HG02981 (cell line): ENCODE measurements at regions not wholly inside any gene's neighbourhood (a gene's known extent, or its start where the extent isn't known, plus 50 kb on each side); places are given as distances from the start of the nearest gene placed in this dataset.
"Not testable (repeated sequence)": the region's sequence is repeated elsewhere in the genome, so short reads cannot be mapped to it uniquely, and the experiment has no call there.

Experiments
- ATAC-seq: cut with Tn5 transposase; IDR thresholded peaks from one replicate; pipeline ENCODE4 v1.9.1; 2021; ENCODE audit warnings: mild to moderate bottlenecking, moderate library complexity; ENCODE audit not compliant: unreplicated experiment

DNA sequence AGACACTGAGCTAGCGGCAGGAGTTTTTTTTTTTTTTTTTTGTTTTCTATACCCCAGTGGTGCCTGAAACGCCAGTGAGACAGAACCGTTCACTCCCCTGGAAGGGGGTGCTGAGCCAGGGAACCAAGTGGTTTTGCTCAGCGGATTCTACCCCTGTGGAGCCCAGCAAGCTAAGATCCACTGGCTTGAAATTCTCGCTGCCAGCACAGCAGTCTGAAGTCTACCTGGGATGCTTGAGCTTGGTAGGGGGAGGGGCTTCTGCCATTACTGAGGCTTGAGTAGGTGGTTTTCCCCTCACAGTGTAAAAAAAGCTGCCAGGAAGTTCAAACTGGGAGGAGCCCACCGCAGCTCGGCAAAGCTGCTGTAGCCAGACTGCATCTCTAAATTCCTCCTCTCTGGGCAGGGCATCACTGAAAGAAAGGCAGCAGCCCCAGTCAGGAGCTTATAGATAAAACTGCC lies 173.0 kb downstream of the DMAC1 start:
- ATAC-seq, result not testable (repeated sequence)

GRCh38 chr9:7622481-7622880 lies 177.1 kb downstream of the DMAC1 start:
- no peak for ATAC-seq

- no peak for ATAC-seq
These were observed 184.2 kb downstream of the DMAC1 start for GRCh38 chr9:7615344-7615743.

DNA sequence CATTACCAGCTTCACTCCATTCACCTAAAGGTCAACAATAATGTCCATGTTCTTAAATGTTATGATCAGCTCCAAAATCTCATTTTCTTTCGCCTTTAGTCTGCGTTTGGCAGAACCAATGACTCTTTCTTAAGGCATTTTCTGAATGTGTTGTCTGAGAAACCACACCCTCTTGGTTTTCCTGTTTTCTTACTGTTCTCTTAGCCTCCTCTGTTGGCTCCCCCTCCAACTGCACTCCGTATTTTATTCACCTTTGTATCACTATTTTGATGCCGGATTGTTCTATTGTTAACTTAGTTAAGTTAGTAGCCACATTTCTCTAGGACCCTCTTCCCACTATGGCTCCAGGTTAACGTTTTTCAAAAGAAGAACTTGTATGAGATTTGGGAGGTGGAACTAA lies 185.6 kb downstream of the DMAC1 start:
- ATAC-seq, result no peak

- no peak for ATAC-seq
These were observed 191.3 kb downstream of the DMAC1 start for GRCh38 chr9:7608261-7608660.

GRCh38 chr9:7607421-7607820 lies 192.2 kb downstream of the DMAC1 start:
- ATAC-seq, result no peak

DNA sequence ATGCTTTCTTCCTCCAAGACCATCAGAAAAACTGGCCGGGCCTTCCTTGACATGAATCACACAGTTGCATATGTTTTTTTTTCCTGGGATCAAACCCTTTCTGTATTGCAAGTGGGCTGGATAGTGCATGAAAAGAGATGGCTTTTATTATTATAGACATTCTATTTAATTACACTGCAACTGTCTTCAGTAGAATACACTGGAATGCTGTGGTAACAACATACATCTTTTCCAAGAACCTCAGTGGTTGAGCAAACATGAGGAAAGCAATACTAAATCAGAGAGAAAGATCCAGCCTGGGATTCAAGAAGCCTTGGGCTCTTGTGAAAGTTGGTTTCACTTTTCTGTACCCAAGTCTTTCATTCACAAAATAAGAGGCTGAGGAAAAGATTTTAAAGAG lies 193.0 kb downstream of the DMAC1 start:
- ATAC-seq, result no peak

DNA sequence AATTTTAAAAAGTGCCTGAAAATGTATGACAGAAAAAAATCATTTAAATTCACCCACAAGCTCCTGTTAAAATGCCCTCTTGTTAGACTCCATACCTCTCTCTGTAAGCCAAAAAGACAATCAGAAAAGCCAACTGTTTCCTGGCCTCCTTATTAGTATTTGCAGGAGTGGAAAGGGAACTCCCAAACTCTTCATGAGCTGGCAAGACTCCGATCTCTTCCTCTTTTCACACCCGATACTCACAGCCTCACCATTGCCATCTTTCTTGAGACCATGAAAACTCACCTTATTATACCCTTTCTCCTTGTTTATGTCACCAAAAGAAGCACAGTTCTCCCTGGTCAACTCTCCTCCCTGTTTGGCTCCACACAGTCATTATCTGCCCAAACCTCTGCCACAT lies 197.8 kb downstream of the DMAC1 start:
- ATAC-seq, result no peak

DNA sequence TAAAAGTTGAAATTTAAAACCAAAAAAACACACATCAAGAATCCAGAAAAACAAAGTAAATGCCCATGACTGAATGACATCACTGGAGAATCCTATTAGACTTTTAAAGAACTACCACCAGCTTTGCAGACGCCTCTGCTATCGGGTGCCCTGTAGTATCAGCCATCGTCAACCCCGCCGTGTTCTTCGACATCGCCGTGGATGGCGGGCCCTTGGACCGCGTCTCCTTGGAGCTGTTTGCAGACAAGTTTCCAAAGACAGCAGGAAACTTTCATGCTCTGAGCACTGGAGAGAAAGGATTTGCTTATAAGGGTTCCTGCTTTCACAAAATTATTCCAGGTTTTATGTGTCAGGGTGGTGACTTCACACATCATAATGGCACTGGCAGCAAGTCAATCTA lies 201.9 kb downstream of the DMAC1 start:
- ATAC-seq, result no peak

- no peak for ATAC-seq
These were observed 207.0 kb downstream of the DMAC1 start for GRCh38 chr9:7592321-7593316.

DNA sequence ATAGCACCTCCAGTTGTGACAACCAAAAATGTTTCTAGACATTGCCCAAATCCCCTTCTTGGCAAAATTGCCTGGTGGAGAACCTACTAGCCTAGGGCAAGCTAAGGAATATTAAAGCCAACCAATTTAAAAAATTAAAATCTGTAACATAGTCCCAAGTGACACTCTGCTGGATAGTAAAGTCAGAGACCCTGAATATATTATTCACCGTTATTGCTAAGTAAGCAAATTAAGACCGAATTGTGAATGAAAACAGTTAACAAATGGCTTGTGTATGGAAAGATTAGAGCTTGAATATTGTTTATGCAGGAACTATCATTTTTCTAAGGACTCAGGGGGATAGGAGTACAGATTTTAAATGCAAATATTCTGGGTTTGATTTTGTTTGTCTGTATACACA lies 208.1 kb downstream of the DMAC1 start:
- ATAC-seq, result no peak

GRCh38 chr9:7580568-7580967 lies 219.0 kb downstream of the DMAC1 start:
- ATAC-seq, result no peak

DNA sequence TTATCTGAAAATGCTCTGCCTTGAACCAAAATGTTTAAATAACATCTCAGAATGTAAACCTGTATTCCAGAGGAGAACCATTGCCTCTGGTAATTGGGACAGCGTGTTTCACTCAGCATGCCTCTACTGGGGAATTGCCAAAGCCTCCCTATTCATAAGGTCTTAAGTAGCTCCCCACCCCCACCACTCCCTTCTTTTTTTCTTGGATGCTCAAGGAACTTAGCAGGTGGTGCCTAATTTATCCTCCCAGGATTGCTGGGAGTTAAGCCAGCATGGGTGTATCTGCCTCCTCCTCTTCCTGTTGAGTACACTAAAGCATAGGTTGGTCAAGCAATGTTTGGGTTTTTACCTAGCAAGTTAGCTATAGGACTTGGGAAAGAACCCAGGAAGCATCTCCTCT lies 220.2 kb downstream of the DMAC1 start:
- ATAC-seq, result no peak

- ATAC-seq, result no peak
These were observed 220.6 kb downstream of the DMAC1 start for GRCh38 chr9:7578951-7579350.

GRCh38 chr9:7570107-7570720 lies 229.4 kb downstream of the DMAC1 start:
- peak; percentile 94 for ATAC-seq

- no peak for ATAC-seq
These were observed 231.9 kb downstream of the DMAC1 start for GRCh38 chr9:7567687-7568086.

DNA sequence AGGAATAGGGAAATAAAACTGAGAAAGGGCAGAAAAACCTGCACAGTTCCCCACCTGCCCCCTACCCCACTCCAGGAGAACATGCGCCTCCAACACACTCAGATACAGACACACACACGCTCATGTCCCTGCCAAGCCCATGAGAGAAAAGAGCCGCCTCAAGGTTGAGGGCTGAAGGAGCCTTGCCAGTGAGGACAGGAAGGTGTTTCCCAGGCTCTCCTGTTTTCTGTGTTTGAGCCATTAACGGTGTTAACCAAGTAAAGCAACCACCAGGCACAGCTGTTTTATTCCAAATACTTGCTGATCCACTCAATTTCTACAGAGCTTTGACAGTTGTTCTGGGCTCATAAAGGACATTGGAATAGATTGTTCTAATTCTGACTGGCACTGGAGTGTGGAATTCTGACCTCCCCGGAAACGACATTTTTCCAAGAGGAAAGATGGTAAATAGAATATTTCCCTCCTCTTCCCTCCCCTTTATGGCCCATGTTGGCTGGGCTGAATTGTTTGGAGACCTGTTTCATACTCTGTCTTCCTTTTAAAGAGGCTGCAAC lies 238.0 kb downstream of the DMAC1 start:
- ATAC-seq, result no peak

DNA sequence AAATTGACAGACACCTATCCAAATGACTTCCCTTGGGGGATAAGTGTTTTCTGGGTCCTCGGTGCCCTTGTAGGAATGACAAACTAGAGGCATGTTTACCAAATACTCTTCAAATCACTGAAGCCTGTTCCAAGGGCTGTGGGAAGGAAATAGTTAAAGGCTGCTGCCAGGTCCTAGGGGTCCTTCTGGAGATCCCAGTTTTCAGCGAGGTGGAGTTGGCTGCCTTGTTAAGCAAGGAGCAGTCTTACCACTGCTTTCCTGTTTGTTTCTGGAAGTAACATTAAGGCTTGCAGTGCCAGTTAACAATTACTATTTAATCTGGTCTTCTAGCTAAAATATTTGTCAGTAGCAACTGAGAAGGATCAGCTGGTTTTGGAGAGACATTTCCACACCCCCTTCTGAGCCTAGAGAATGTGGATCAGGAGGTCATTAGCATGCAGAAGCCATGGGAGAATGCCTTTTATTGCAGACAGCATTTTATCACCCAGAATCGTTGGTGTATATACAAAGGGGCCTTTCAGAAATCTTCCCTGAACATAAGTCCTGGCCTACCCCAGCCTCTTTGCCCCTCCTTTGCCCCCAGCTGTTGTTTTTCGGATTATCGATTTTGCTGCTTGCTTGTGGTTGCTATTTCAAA lies 238.8 kb downstream of the DMAC1 start:
- ATAC-seq, result no peak

DNA sequence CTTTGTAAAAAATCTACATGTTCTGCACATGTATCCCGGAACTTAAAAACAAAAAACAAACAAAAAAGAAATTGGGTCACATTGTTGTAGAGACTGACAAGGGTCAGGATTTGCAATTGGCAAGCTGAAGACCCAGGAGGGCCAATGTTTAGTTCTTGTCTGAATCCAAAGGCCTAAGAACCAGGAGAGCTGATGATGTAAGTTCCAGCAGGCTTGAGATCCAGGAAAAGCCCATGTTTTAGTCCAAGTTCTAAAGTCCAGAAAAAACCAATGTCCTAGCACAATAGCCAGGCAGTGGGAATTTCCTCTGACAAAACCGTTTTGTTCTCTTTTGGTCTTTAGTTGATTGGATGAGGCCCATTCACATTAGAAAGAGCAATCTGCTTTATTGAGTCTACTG lies 244.9 kb downstream of the DMAC1 start:
- no peak for ATAC-seq

DNA sequence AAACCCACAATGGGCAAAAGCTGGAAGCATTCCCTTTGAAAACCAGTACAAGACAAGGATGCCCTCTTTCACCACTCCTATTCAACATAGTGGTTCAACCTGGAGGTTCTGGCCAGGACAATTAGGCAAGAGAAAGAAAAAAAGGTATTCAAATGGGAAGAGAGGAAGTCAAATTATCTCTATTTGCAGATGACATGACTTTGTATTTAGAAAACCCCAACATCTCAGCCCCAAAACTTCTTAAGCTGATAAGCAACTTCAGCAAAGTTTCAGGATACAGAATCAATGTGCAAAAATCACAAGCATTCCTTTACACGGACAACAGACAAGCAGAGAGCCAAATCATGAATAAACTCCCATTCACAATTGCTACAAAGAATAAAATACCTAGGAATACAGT lies 246.9 kb downstream of the DMAC1 start:
- not testable (repeated sequence) for ATAC-seq

DNA sequence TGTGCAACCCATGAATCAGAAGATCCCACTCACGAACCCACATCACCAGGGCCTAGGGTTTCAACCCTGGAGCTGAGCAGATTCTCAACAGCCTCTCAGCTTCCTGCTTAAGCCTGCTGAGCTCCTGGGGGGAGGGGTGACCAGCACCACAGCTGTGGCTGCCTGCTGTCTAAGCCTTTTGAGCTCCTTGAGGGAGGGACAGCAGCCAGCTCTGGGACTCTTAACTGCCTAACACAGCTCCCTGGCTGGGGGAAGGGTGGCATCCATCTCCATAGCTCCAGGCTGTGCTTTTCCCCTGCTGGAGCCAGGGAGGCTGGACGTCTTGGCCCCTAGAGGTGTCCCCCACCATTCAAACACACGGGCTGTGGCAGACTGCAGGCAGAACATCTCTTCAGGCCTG lies 250.3 kb downstream of the DMAC1 start:
- no peak for ATAC-seq
